ENCODE measurements at regions not wholly inside any gene's neighbourhood (a gene's known extent, or its start where the extent isn't known, plus 50 kb on each side); places are given as distances from the start of the nearest gene placed in this dataset.
A peak's percentile ranks its signal among the peaks of the same experiment; 100 is the strongest.

DNA sequence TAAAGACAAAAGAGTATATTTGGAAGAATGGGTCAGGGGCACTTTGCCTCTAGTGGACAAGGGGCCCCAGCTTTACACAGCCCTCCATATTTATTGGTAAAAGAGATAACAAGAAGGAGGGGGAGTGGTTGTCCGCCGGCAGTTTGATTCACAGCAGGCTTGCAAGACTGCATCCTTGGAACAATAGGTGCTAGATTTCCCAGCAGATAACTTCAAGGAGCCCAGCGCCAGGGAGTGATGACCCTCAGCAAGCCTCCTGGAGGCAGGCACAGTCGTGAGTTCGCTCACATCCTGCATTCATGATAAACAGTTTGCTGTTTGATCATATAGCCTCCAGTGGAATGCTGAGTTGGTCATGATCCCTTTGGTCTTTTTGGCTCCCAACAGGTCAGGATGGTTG, 67.8 kb upstream of the INCENP start:
- no peaks in the 10 kb centered on the region for H3K27me3 ChIP-seq
- H3K9me3 ChIP-seq, result no peaks in the 10 kb centered on the region
- no peak overlapping the region for H3K4me3 ChIP-seq
- H3K27ac ChIP-seq, result no peak overlapping the region
- H3K36me3 ChIP-seq, result no peaks in the 10 kb centered on the region
- no peaks in the 10 kb centered on the region for H3K4me1 ChIP-seq
- TF ChIP-seq, protein P1, sequence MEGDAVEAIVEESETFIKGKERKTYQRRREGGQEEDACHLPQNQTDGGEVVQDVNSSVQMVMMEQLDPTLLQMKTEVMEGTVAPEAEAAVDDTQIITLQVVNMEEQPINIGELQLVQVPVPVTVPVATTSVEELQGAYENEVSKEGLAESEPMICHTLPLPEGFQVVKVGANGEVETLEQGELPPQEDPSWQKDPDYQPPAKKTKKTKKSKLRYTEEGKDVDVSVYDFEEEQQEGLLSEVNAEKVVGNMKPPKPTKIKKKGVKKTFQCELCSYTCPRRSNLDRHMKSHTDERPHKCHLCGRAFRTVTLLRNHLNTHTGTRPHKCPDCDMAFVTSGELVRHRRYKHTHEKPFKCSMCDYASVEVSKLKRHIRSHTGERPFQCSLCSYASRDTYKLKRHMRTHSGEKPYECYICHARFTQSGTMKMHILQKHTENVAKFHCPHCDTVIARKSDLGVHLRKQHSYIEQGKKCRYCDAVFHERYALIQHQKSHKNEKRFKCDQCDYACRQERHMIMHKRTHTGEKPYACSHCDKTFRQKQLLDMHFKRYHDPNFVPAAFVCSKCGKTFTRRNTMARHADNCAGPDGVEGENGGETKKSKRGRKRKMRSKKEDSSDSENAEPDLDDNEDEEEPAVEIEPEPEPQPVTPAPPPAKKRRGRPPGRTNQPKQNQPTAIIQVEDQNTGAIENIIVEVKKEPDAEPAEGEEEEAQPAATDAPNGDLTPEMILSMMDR (IDR thresholded peaks at IDR 0.05), result no peak
- DNase-seq, result no peak
- intact Hi-C loops (cut with DNase I; ENCODE audit: low total_unique reads), result no loop called here

DNA sequence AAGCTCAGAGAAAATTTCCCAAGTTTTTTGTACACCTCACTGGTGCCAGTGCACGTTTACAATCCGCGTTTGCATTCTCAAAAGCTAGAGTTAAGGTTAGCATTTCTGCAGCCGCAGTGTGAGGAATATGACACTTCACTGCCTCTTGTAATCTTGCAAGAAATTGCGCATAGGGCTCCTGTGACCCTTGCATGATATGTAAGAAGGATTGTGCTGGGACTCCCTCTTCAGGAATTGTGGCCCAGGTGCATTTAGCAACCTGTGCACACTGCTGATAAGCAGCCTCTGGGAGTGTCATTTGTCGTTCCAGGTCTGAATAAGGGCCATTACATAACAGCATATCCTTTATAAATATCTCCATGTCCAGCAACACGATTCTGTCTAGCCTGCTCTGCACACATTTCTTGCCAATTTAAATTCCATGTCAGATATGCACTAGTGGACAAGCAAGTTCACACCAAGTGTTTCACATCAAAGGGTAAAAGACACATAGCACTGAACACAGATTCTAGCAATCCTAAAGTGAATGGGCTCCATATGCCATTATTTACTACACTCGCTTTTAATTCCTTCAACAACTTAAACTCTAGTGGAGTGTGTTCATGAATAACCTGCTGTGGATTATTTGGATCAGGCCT, 69.2 kb upstream of the INCENP start:
- TF ChIP-seq, protein P1 (IDR thresholded peaks at IDR 0.05), result peak; percentile 24 to 41
- Histone ChIP-seq H3K27ac (no peak overlapping the region), H3K9me3 (no peaks in the 10 kb centered on the region), H3K36me3 (no peaks in the 10 kb centered on the region), H3K27me3 (no peaks in the 10 kb centered on the region), H3K4me3 (no peak overlapping the region), H3K4me1 (no peaks in the 10 kb centered on the region)
- intact Hi-C loops (cut with DNase I; ENCODE audit: low total_unique reads), result no loop called here
- peak in 1 of 2 donors; percentile 27 for DNase-seq

DNA sequence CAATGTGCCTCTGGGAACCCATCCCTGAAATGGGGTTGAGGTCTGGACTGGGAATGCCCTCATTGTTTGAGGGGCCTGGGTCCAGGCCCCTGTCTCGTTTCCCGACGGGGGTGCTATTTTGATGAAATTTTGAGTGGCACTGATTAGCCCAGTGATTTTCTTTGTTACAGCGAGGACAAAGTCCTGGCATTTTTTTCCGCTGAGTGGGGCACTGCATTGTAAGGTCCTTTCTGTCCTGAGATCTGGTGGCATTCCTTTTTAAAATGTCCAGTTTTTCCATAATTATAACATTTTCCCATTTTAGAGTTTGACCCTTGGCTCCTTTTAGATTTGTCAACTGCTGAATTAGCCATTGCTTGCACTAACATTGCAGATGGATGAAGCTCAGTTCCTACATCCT, 69.7 kb upstream of the INCENP start:
- H3K4me3 ChIP-seq, result no peak overlapping the region
- H3K27me3 ChIP-seq, result no peaks in the 10 kb centered on the region
- no peak for DNase-seq
- intact Hi-C loops (cut with DNase I; ENCODE audit: low total_unique reads), result no loop called here
- no peaks in the 10 kb centered on the region for H3K36me3 ChIP-seq
- no peaks in the 10 kb centered on the region for H3K9me3 ChIP-seq
- H3K4me1 ChIP-seq, result no peaks in the 10 kb centered on the region
- TF ChIP-seq, protein P1 (IDR thresholded peaks at IDR 0.05), result no peak
- no peak overlapping the region for H3K27ac ChIP-seq

DNA sequence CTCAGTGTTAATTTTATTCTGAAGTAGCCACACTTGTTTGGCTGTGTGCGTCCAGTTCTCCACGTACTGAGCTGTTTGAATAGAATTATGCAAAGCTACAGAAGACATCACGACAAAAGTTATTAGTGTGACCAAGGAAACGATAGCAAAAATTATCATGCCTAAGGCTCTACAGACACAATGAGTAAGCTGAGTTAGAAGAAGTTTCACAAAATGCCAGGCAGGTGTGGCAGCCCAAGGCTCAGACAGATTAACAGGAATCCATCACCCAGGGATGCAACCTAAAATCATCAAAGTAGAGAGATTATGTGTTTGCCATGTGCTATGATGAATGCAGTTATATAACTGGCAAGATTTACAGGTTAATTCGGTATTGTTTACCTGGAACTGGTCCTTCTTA, 73.1 kb upstream of the INCENP start:
- Histone ChIP-seq H3K9me3 (no peaks in the 10 kb centered on the region), H3K27ac (no peak overlapping the region), H3K27me3 (no peaks in the 10 kb centered on the region), H3K4me1 (peaks cover 0 to 15% (median 0%) of the 10 kb centered on the region in 4 donors), H3K36me3 (no peaks in the 10 kb centered on the region), H3K4me3 (no peak overlapping the region)
- intact Hi-C loops (cut with DNase I; ENCODE audit: low total_unique reads), result no loop called here
- DNase-seq, result no peak
- TF ChIP-seq, protein P1 (IDR thresholded peaks at IDR 0.05), result no peak

DNA sequence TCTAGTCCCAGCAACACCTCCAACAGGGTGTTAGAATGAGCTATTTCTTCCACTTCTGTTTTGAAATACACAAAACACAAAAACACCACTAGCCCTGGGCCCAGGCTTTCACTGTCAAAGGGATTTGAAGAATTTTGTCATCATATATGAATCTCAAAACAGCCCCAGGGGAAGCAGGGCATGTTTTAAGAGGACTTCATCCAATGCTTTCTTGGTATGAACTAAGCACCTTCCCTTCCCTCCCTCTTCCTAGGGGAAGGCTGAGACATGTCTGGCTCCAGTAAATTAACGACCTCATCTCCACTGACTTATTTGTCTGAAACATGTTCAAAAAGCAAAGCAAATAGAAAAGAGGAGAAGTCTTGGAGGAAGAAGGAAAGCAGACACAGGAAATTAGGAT, 75.7 kb upstream of the INCENP start:
- intact Hi-C loops (cut with DNase I; ENCODE audit: low total_unique reads), result no loop called here
- H3K4me3 ChIP-seq, result no peak overlapping the region
- peaks cover 0 to 15% (median 0%) of the 10 kb centered on the region in 4 donors for H3K4me1 ChIP-seq
- H3K9me3 ChIP-seq, result no peaks in the 10 kb centered on the region
- DNase-seq, result no peak
- TF ChIP-seq, protein P1 (IDR thresholded peaks at IDR 0.05), result no peak
- H3K27ac ChIP-seq, result no peak overlapping the region
- no peaks in the 10 kb centered on the region for H3K36me3 ChIP-seq
- H3K27me3 ChIP-seq, result no peaks in the 10 kb centered on the region

Data from tibial artery (tissue), 4 donors.